ENCODE measurements at regions not wholly inside any gene's neighbourhood (a gene's known extent, or its start where the extent isn't known, plus 50 kb on each side); places are given as distances from the start of the nearest gene placed in this dataset.
"Not testable (repeated sequence)": the region's sequence is repeated elsewhere in the genome, so short reads cannot be mapped to it uniquely, and the experiment has no call there.

DNA sequence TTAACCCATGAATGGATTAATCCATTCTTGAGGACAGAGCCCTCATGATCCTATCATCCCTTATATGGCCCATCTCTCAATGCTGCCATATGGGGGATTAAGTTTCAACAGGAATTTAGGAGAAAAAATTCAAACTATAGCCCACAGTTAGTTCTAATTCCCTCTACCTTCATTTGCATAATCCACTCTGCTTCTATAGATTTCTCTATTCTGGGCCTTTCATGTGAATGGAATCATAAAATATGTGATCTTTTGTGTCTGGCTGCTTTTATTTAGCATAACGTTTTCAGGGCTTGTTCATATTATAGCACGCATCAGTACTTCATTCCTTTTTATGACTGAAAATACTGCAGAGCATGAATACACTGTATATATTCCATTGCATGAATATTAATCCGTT lies 55.4 kb downstream of the CTSL start:
- no peak for DNase-seq
- Mint-ChIP-seq H3K4me3 (no peak overlapping the region), H3K27me3 (no peaks in the 10 kb centered on the region), H3K36me3 (no peaks in the 10 kb centered on the region), H3K9me3 (peaks cover 0 to 4% (median 0%) of the 10 kb centered on the region in 9 donors), H3K4me1 (no peaks in the 10 kb centered on the region), H3K27ac (no peak overlapping the region)
- POLR2A ChIA-PET: no interaction called here
- no peak for ATAC-seq

DNA sequence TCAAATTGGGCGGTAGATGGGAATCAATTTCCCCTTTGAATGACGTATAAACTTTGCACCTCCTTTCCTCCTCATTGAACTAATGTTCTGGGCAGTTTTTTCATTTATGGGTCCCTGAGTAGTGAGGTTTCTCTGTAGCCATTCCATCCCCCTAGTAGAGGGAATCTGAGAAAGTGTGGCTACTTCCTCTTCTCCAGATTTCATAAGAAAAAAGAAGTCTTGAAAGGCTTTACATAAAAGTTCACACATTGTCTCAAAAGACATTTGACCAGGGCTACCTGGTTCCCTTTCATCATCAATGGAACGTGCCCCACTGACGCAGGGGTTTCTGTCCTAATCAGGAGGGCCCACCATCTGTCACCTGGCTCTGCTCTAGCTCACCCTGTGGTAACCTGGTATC lies 57.3 kb downstream of the CTSL start:
- Mint-ChIP-seq H3K4me1 (no peaks in the 10 kb centered on the region), H3K27me3 (no peaks in the 10 kb centered on the region), H3K9me3 (peaks cover 0 to 4% (median 0%) of the 10 kb centered on the region in 9 donors), H3K36me3 (no peaks in the 10 kb centered on the region), H3K27ac (no peak overlapping the region), H3K4me3 (no peak overlapping the region)
- DNase-seq (no peak), ATAC-seq (no peak)
- POLR2A ChIA-PET: no interaction called here

DNA sequence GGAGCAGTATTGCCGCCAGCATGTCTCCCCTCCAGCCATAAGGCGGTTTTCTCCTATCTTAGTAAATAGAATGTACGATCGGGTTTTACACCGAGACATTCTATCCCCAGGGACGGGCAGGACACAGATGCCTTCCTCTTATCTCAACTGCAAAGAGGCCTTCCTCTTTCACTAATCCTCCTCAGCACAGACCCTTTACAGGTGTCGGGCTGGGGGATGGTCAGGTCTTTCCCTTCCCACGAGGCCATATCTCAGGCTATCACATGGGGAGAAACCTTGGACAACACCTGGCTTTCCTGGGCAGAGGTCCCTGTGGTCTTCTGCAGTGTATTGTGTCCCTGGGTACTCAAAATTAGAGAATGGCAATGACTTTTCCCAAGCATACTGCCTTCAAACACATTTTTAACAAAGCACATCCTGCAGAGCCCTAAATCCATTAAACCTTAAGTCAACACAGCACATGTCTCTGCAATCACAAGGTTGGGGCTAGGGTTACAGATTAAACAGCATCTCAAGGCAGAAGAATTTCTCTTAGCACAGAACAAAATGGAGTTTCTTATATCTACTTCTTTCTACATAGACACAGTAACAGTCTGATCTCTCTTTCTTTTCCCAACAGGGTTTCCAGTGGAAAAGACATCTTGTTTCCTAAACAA lies 59.5 kb downstream of the CTSL start:
- H3K4me3 Mint-ChIP-seq, ATAC-seq, H3K36me3 Mint-ChIP-seq, H3K9me3 Mint-ChIP-seq, POLR2A ChIA-PET, H3K27ac Mint-ChIP-seq, DNase-seq, H3K27me3 Mint-ChIP-seq, H3K4me1 Mint-ChIP-seq: not testable (repeated sequence)

DNA sequence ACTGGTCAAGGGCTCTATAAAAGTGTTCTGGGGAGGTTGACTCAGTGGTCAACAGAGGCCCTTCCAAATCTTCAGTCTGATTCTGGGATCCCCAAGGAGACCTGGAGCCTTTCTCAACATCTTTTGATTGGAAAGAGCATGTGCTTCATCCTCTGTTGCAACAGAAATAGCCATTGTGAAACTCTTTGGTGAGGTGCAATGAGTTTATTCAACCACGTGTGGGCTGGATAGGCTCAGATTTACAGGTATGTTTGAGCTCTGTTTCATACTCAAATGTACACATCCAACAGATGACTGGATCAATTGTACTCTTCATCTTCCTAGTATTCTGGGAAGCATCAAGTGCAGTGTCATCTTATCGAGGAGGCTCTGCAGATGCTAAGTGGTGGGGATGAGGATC lies 60.5 kb downstream of the CTSL start:
- H3K27ac Mint-ChIP-seq: no peak overlapping the region
- ATAC-seq: no peak
- POLR2A ChIA-PET: no interaction called here
- peaks cover 0 to 4% (median 2%) of the 10 kb centered on the region in 5 donors for H3K27me3 Mint-ChIP-seq
- no peaks in the 10 kb centered on the region for H3K4me1 Mint-ChIP-seq
- H3K36me3 Mint-ChIP-seq: no peaks in the 10 kb centered on the region
- no peak for DNase-seq
- H3K4me3 Mint-ChIP-seq: no peak overlapping the region
- no peaks in the 10 kb centered on the region for H3K9me3 Mint-ChIP-seq

DNA sequence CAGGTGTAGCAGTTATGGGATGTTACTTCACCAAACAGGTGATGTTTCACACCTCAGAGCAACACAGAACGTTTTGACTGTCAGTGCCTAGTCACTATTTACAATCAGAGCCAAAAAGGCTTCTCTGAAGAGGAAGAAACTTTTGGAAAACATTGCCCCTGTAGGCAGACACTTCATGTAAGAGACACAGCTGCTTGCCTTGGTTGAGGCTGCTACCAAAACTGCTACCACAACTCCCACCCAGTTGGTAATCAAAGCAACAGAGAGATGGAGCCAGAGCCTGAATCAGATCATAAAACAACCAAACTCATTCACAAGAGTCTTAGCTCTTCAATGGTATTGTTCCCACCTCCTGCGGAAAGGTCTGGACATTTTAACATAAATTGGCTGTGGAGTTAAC lies 61.0 kb downstream of the CTSL start:
- peaks cover 0 to 1% (median 0%) of the 10 kb centered on the region in 4 donors for H3K4me1 Mint-ChIP-seq
- peaks cover 0 to under 1% (median 0%) of the 10 kb centered on the region in 9 donors for H3K9me3 Mint-ChIP-seq
- no peak overlapping the region for H3K27ac Mint-ChIP-seq
- ATAC-seq (no peak), DNase-seq (no peak)
- H3K4me3 Mint-ChIP-seq: no peak overlapping the region
- peaks cover 0 to 4% (median 2%) of the 10 kb centered on the region in 5 donors for H3K27me3 Mint-ChIP-seq
- H3K36me3 Mint-ChIP-seq: no peaks in the 10 kb centered on the region
- POLR2A ChIA-PET: no interaction called here

DNA sequence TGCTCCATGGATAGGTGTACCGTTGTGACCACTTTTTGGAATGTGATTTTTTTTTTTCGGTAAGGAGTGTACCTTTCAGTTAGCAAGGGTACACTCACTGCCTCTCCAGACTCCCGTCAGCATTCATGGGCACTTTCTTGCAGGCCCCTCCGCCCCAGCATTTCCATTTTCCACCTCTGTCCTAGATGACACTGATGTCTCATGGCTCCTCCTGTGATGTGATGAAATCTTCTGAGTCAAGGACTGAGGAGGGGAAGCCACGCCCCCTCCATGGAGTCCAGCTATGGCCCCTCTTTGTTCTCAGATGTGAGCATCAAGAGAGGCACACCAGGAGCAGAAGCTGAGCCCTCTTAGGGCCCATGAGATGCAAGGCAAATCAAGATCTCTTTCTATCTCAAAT lies 61.8 kb downstream of the CTSL start:
- peaks cover 0 to 4% (median 0%) of the 10 kb centered on the region in 4 donors for H3K4me1 Mint-ChIP-seq
- H3K27ac Mint-ChIP-seq: no peak overlapping the region
- DNase-seq (no peak), ATAC-seq (no peak)
- H3K27me3 Mint-ChIP-seq: peaks cover 0 to 6% (median 2%) of the 10 kb centered on the region in 5 donors
- H3K36me3 Mint-ChIP-seq: peaks cover 0 to under 1% (median 0%) of the 10 kb centered on the region in 3 donors
- peaks cover 0 to 2% (median 0%) of the 10 kb centered on the region in 9 donors for H3K9me3 Mint-ChIP-seq
- POLR2A ChIA-PET: no interaction called here
- no peak overlapping the region for H3K4me3 Mint-ChIP-seq

DNA sequence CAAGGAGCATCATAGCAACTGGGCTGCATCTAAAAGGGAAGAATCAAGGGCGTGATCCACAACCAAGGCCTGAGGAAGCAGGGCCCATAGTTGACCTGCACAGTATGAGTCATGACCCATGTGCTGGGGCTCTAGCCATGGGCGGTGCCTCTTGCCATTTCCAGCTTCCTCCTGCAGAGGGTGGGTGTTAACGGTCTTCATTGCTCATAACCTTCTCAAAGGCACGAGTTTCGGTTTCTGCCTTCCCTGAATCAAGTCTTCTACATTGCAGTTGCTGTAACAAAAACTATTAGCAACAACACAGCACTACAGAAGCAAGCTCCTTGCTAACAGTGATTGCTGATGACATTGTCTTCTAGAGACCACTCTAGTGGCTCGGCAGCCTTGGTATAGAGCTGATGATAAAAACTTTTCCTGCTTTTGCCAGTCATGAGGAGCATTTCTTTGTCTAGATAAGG lies 66.9 kb downstream of the CTSL start:
- Mint-ChIP-seq H3K9me3 (peaks cover 0 to 2% (median 0%) of the 10 kb centered on the region in 9 donors), H3K4me3 (peak overlapping the region in 1 of 10 donors; percentile 12), H3K27ac (peak overlapping the region in 1 of 10 donors; percentile 31), H3K27me3 (peaks cover 0 to 9% (median 7%) of the 10 kb centered on the region in 5 donors), H3K36me3 (peaks cover 0 to 2% (median 0%) of the 10 kb centered on the region in 3 donors), H3K4me1 (peaks cover 0 to 9% (median 0%) of the 10 kb centered on the region in 4 donors)
- no peak for DNase-seq
- no peak for ATAC-seq
- POLR2A ChIA-PET: no interaction called here

DNA sequence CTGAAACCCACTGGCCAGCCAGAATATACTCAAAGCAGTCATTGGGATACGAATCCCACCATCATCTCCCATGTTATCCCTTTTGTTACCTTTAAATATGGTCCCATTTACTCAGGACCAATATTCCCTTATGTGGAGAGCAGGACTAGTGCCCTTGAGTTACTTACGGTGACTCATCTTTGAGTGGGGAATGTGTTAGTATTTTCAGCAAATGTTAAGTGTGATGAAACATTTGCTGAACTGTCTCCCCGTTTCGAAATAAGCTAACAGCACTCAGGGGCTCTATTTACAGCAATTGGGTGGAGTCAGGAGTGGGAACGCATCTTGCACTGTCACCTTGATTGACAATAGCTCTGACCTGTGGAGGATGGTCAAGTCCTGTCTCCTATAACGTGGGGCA lies 67.4 kb downstream of the CTSL start:
- Mint-ChIP-seq H3K9me3 (peaks cover 0 to 2% (median 0%) of the 10 kb centered on the region in 9 donors), H3K4me3 (peak overlapping the region in 1 of 10 donors; percentile 30), H3K4me1 (peaks cover 0 to 9% (median 0%) of the 10 kb centered on the region in 4 donors), H3K27me3 (peaks cover 0 to 9% (median 7%) of the 10 kb centered on the region in 5 donors), H3K36me3 (peaks cover 0 to 2% (median 0%) of the 10 kb centered on the region in 3 donors), H3K27ac (peak overlapping the region in 1 of 10 donors; percentile 31)
- POLR2A ChIA-PET: no interaction called here
- ATAC-seq (no peak), DNase-seq (no peak)

DNA sequence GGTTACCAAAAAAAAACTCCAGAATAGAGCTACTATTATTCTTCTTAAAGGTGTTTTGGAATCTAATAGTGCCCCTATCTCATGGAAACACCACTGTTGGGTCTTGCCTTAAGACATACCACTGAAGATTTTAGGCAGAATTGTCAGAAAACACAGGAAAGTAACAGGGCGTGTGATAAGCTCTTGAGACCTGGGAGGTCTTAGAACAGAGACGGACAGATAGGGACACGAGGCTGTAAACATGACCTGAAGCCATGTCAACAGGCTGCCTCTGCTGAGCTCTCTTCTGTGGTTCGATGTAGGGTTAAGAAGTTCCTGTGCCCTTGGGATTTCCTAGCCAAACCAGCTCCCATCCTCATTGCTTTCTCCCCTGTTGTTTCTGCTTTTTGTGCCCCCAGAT lies 69.3 kb downstream of the CTSL start:
- H3K4me1 Mint-ChIP-seq: peaks cover 0 to 9% (median 0%) of the 10 kb centered on the region in 4 donors
- POLR2A ChIA-PET: no interaction called here

DNA sequence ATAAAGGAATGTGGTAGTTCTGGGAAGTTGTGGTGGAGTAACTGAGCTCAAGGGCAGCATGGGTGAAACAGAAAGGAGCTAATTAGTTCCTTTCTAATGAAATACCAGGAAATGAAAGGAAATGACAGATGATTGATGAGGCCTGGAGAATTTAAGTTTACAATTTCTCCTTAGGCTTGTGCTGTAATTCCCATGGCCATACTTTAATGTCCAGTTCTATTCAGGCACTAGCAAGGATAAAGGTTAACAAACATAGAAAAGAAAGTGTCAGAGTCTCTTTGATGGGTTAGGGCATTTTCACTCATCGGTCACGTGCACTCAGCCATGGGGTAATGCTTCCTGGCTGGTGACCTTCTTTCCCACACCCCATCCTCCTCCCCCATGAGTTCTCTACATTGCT lies 70.3 kb downstream of the CTSL start:
- Mint-ChIP-seq H3K27me3 (peaks cover 0 to 11% (median 3%) of the 10 kb centered on the region in 5 donors), H3K9me3 (peaks cover 0 to 2% (median 0%) of the 10 kb centered on the region in 9 donors), H3K27ac (no peak overlapping the region), H3K36me3 (peaks cover 0 to 2% (median 0%) of the 10 kb centered on the region in 3 donors), H3K4me3 (no peak overlapping the region), H3K4me1 (peaks cover 0 to 9% (median 0%) of the 10 kb centered on the region in 4 donors)
- no peak for DNase-seq
- ATAC-seq: no peak
- POLR2A ChIA-PET: no interaction called here

More for the DNA sequence above, 69.3 kb downstream of the CTSL start:
- peaks cover 0 to 9% (median 4%) of the 10 kb centered on the region in 5 donors for H3K27me3 Mint-ChIP-seq
- no peak overlapping the region for H3K27ac Mint-ChIP-seq
- no peak for DNase-seq
- peaks cover 0 to 2% (median 0%) of the 10 kb centered on the region in 9 donors for H3K9me3 Mint-ChIP-seq
- ATAC-seq: no peak
- H3K4me3 Mint-ChIP-seq: no peak overlapping the region
- H3K36me3 Mint-ChIP-seq: peaks cover 0 to 2% (median 0%) of the 10 kb centered on the region in 3 donors

DNA sequence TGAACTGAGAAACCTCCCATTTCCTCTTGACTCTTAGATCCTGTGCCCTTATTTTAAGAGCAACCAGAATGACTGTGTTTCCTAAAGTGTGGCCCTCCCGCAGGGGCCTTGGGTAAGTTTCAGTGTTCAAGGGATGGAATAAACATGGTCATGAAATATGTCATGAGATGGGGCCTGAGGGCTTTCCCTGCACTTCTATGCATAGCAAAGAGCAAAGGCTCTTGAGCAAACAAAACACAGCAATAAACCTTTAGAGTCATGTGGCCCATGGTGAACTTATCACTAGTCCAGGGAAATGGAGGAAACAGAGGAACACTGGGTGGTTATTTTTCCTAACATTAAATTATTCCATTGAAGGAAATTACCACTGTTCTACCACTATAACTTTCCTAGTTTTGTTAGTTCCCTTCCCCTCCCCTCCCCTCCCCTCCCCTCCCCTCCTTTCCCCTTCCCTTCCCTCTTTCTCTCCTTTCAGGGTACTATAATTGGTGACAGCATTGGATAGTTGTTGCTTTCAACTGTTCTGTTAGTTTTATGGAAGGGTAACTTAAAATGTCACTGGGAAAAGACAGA lies 72.4 kb downstream of the CTSL start:
- peaks cover 0 to 2% (median 0%) of the 10 kb centered on the region in 4 donors for H3K4me1 Mint-ChIP-seq
- no peaks in the 10 kb centered on the region for H3K9me3 Mint-ChIP-seq
- no peak overlapping the region for H3K4me3 Mint-ChIP-seq
- no peak for ATAC-seq
- DNase-seq: no peak
- H3K36me3 Mint-ChIP-seq: no peaks in the 10 kb centered on the region
- peaks cover 0 to 25% (median 0%) of the 10 kb centered on the region in 5 donors for H3K27me3 Mint-ChIP-seq
- POLR2A ChIA-PET: no interaction called here
- no peak overlapping the region for H3K27ac Mint-ChIP-seq

DNA sequence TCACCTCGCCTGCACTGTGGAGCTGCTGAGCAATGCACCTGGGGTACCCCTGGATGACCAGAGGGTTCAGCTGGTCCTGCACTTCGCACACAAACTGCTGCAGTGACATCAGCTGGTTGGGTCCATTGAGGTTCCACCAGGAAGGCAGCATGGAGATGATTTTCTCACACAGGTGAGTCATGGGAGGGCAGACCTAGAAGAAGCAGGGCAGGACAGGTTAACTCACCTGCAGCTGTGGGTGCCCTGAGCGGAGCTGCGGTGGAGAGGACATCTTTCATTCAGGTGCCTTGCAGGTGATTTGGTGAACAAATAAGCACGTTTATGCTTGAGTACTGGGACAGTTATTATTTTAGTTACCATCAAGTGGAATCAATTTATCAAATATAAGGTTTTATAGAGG lies 73.6 kb downstream of the CTSL start:
- Mint-ChIP-seq H3K4me3 (no peak overlapping the region), H3K36me3 (no peaks in the 10 kb centered on the region), H3K27ac (no peak overlapping the region), H3K27me3 (peaks cover 0 to 37% (median 5%) of the 10 kb centered on the region in 5 donors), H3K4me1 (peaks cover 0 to 2% (median 0%) of the 10 kb centered on the region in 4 donors), H3K9me3 (peaks cover 0 to 2% (median 0%) of the 10 kb centered on the region in 9 donors)
- DNase-seq (no peak), ATAC-seq (no peak)
- POLR2A ChIA-PET: no interaction called here

DNA sequence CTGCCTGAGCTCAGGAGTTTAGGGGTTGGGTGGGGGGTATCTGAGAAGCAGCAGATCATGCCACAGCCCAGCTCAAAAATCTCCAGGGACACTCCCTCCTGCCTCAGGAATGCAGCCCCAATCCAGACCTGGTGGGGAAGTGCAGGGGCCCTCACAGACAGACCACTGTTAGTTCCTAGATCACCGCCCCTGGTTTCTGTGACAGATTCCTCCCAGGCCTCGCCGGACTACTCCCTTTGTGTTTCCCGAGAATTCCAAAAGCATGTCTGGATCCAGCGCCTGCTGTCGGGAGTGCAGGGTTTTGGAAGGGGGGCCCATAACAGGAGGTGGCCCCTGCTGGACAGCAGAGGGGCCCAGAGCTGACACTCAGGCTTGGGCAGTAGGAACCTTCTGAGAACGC lies 74.5 kb downstream of the CTSL start:
- H3K4me1 Mint-ChIP-seq: peaks cover 0 to 2% (median 0%) of the 10 kb centered on the region in 4 donors
- POLR2A ChIA-PET: no interaction called here
- peaks cover 0 to 40% (median 7%) of the 10 kb centered on the region in 5 donors for H3K27me3 Mint-ChIP-seq
- no peak overlapping the region for H3K4me3 Mint-ChIP-seq
- no peak for DNase-seq
- ATAC-seq: no peak
- no peak overlapping the region for H3K27ac Mint-ChIP-seq
- no peaks in the 10 kb centered on the region for H3K36me3 Mint-ChIP-seq
- peaks cover 0 to 4% (median 0%) of the 10 kb centered on the region in 9 donors for H3K9me3 Mint-ChIP-seq

All from naive thymus-derived CD8-positive, alpha-beta T cell (primary cell).